Kidney capillary endothelial cell (primary cell): ENCODE measurements at regions not wholly inside any gene's neighbourhood (a gene's known extent, or its start where the extent isn't known, plus 50 kb on each side); places are given as distances from the start of the nearest gene placed in this dataset.
A peak's percentile ranks its signal among the peaks of the same experiment; 100 is the strongest.
"Not testable (repeated sequence)": the region's sequence is repeated elsewhere in the genome, so short reads cannot be mapped to it uniquely, and the experiment has no call there.

Experiments
- DNase-seq: peaks from one replicate; pipeline ENCODE4 v3.0.0-alpha.2; 2018; ENCODE audit warnings: low spot score

GRCh38 chr9:12993466-12993865 is 218.6 kb downstream of the LURAP1L start:
- no peak for DNase-seq

- DNase-seq, result no peak
Observed at GRCh38 chr9:12997009-12997408, 222.2 kb downstream of the LURAP1L start.

GRCh38 chr9:13001989-13002580 is 227.3 kb downstream of the LURAP1L start:
- no peak for DNase-seq

- DNase-seq, result no peak
Observed at GRCh38 chr9:13002740-13003139, 227.9 kb downstream of the LURAP1L start.

- DNase-seq, result no peak
Observed at GRCh38 chr9:13009871-13010270, 235.1 kb downstream of the LURAP1L start.

- no peak for DNase-seq
Observed at GRCh38 chr9:13013991-13014883, 239.4 kb downstream of the LURAP1L start.

GRCh38 chr9:13017260-13017659 is 242.4 kb downstream of the LURAP1L start:
- DNase-seq, result no peak

- DNase-seq, result no peak
Observed at GRCh38 chr9:13020146-13021040, 245.6 kb downstream of the LURAP1L start.

GRCh38 chr9:13022756-13023155 is 247.9 kb downstream of the LURAP1L start:
- no peak for DNase-seq

GRCh38 chr9:13023498-13023897 is 248.7 kb downstream of the LURAP1L start:
- DNase-seq, result no peak

- no peak for DNase-seq
Observed at GRCh38 chr9:13026956-13027355, 252.1 kb downstream of the LURAP1L start.

- no peak for DNase-seq
Observed at GRCh38 chr9:13027879-13028278, 251.6 kb downstream of the MPDZ start.

- no peak for DNase-seq
Observed at GRCh38 chr9:13032585-13032984, 246.9 kb downstream of the MPDZ start.

GRCh38 chr9:13033959-13034693 is 245.4 kb downstream of the MPDZ start:
- DNase-seq, result peak; percentile 54

- no peak for DNase-seq
Observed at GRCh38 chr9:13034694-13035002, 244.8 kb downstream of the MPDZ start.

GRCh38 chr9:13035822-13036221 is 243.7 kb downstream of the MPDZ start:
- no peak for DNase-seq

GRCh38 chr9:13037808-13038207 is 241.7 kb downstream of the MPDZ start:
- not testable (repeated sequence) for DNase-seq

GRCh38 chr9:13047827-13048587 is 231.5 kb downstream of the MPDZ start:
- no peak for DNase-seq

GRCh38 chr9:13049223-13049622 is 230.3 kb downstream of the MPDZ start:
- no peak for DNase-seq

GRCh38 chr9:13053504-13053903 is 226.0 kb downstream of the MPDZ start:
- no peak for DNase-seq

- no peak for DNase-seq
Observed at GRCh38 chr9:13054389-13054788, 225.1 kb downstream of the MPDZ start.
